Kidney tubule cell (primary cell): ENCODE measurements at regions not wholly inside any gene's neighbourhood (a gene's known extent, or its start where the extent isn't known, plus 50 kb on each side); places are given as distances from the start of the nearest gene placed in this dataset.

Experiments used
- DNase-seq: peaks from one replicate; pipeline ENCODE4 v3.0.0-alpha.2; 2018; ENCODE audit warnings: low spot score

- DNase-seq = peak; percentile 91
Measured at GRCh38 chr11:56932572-56933220, 56.0 kb upstream of the OR5AK2 start.

GRCh38 chr11:56923116-56923515 lies 65.6 kb upstream of the OR5AK2 start:
- DNase-seq = no peak

DNA sequence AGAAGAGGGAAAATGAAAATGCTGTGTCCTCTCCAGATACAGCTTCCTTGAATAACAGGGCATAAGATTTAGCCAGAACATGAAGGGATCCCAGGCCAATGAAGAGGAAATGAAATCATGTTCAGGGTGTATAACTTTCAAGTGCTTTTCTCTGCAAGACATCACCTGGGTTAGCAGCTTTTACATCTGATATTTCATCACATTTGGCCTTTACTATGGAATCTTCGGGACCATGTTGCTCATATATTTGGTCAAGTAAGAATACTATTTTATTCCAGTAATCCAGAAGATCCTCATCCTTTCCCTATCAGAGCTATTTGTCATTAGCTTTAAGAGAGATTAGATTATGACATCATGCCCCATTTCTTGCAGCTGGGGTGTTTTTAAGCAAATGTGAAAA lies 66.3 kb upstream of the OR5AK2 start:
- no peak for DNase-seq

GRCh38 chr11:56917708-56918400 lies 70.9 kb upstream of the OR5AK2 start:
- DNase-seq = no peak

- no peak for DNase-seq
Measured at GRCh38 chr11:56916587-56916986, 72.1 kb upstream of the OR5AK2 start.

DNA sequence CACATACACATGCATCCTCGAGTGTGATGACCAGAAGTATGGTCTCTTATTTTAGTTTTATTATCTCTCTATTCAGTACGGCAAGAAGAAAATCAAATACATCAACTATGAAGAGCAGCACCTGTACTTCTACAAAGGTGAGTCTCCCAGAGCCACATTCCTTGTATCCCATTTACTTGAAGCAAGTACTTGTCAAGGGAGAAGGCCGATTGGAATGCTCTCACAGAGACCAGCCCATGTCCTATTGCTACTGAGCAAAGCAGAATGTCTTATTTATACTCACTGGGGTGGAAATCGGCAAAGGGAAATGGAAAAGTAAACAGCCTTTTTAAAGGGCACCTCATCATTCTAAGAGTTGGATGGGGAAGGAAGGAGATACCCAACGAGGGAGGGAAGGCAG lies 72.6 kb upstream of the OR5AK2 start:
- no peak for DNase-seq

DNA sequence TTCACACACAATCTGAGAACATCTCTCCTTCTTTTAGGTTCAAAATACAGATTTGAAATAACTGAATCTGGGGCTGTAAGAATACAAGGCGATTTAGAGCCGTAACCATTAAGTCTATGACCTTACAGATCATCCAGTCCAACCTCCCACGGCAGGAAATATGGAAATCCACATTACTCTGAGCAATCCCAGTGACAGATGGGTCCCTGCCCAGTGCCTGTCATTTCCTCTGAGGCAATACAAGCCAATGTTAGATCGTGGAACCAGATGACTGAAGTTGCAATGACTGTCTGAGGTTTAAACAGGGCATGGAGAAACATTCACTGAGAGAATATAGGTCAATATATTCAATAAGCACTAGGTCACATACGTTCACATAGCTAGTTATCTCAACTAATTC lies 77.4 kb upstream of the OR5AK2 start:
- no peak for DNase-seq

GRCh38 chr11:56910785-56911184 lies 77.9 kb upstream of the OR5AK2 start:
- DNase-seq = no peak

DNA sequence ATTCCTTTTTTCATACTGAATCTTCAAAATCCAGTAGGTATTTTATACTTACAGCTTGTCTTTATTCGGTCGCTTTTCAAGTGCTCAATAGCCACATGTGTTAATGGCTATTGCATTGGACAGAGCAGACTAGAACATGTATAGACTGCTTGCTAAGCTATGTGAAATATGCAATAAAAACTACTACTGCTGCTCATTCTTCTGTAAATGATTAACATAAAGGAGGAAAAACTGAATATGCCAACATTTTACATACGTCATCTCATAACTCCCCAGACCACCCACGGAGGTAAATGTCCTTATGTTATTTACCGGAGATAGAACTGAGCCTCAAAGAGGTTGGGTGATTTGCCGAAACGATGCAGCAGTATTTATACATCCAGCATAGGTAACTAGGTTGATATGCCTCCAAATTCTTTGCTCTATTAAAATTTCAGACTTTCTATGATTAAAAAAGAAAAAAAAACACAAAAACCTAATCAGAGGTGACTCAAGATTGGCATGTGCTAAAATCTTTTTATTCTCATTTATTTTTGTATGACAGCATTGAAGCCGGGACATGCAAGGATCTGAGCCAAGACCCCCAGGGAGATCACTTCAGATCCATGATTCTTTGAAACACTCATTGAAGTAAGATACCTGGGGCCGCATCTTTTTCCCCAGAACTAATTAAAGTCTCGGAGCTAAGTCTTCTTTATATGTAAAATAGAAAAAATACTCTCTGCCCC lies 78.5 kb upstream of the OR5AK2 start:
- DNase-seq = peak; percentile 10

DNA sequence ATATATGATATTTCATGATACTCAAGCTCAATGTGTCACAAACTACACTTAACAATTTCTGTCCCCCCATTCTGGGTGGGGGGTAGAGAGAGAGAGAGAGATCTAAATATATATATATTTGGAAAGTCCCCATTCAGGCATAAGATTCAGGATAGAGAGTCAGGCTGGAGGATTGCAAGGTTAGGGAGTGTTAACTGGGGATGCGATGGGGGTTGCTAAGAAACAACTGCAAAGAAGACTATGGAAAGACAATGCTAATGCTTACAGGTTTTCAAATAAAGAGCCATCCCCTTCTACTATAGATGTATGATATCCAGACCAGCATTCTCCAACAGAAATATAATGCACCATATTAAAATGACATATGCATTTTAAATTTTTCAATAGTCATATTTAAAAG lies 79.2 kb upstream of the OR5AK2 start:
- no peak for DNase-seq

DNA sequence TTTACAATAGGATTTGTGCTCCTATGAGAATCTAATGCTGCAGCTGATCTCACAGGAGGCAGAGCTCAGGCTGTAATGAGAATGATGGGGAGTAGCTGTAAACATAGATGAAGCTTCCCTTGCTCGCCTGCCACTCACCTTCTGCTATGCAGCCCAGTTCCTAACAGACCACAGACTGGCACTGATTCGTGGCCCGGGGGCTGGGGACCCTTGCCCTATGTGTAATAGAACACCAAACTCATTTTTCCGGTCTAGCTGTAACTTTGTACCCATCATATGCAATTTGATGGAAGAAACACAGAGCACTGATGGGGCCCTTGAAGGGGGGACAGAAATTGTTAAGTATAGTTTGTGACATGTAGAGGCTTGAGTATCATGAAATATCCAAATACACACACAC lies 79.6 kb upstream of the OR5AK2 start:
- DNase-seq = no peak

GRCh38 chr11:56906683-56907148 lies 82.0 kb upstream of the OR5AK2 start:
- DNase-seq = peak; percentile 45

DNA sequence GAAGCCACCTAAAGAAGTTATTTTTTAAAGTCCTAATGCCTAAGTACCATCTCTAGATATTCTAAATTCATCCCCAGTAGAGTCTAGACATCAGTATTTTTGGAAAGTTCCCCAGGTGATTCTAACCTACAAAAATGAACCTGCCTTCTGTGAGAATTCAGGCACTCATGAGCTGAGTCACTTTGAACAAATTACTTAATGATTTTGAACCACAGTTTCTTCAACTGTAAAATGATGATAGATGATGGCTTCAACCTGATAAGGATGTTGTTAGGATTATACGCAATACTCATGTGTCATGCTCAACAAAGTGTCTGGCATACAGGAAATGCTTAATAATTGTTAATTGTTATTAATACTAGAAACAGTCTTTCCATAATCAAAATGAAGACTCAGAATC lies 82.8 kb upstream of the OR5AK2 start:
- DNase-seq = peak; percentile 12

- DNase-seq = no peak
Measured at GRCh38 chr11:56905442-56905841, 83.3 kb upstream of the OR5AK2 start.

DNA sequence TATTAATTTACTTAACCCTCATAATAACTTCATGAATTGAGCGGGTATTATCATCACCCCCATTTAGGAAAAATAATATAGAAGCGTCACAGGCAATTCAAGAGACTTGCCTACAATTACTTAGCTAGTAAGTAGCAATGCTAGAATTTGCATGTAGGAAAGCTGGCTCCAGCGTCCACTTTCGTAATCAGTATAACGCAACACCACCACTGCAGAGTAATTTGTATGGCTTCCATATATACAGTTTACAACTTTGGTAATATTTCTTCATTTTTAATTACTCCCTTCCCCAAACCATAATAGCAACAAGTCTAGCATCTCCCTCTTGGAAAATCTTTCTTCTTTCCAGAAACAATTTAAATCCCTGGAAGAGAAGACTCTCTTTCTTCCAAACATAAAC lies 89.9 kb upstream of the OR5AK2 start:
- DNase-seq = no peak

DNA sequence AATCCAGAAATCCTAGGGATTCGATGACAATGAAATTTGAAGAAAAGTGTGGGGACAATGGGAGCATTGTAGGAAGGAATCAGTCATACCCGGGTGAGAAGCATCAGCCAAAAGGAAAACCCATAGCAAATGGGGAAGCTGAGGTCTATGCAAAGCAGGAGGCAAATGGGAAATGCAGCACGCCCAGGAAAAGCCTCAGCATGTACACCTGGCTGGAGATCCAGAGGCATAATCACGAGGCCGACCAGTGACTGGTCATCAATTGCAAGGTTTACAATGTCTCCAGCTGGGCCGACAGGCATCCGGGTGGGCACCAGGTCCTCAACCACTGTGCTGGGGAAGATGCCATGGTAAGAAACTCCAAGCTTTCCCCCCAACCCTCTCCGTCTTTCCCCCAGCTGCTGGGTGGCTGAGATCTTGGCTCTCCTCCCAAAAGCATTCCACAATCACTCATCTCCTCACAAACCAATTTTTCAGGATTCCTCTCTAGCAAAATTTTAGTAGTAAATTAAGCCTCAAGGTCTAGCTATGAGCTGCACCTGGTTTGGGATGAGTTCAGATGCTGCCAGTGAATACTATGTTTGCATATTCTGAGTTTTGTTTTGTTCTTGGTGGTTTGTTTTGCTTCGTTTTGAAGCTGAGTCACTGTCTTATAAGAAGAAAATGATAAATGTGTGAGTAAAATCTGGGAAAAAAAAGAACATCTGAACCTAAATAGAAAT lies 98.0 kb upstream of the OR5AK2 start:
- no peak for DNase-seq

GRCh38 chr11:56889986-56890385 lies 98.7 kb upstream of the OR5AK2 start:
- no peak for DNase-seq

GRCh38 chr11:56887940-56888339 lies 100.8 kb upstream of the OR5AK2 start:
- no peak for DNase-seq

- no peak for DNase-seq
Measured at GRCh38 chr11:56886455-56886854, 102.3 kb upstream of the OR5AK2 start.

DNA sequence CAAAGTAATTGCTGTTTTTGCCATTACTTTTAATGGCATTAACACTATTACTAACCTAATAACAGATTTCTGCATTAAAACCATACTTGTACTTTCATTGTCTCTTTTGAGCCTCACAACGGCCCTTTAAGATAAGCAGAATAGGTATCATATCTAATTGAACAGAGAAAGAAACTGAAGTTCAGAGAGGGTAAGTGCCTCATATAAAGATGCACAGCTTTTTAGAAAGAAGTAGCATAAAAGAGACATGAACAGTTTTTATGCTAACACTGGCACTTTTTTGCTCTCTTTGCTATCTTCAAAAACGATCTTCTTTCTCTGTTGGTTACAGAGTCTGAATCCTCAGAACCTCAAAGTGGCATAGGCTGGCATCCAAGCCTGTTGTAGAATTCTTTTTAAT lies 102.9 kb upstream of the OR5AK2 start:
- DNase-seq = no peak

GRCh38 chr11:56885177-56885576 lies 103.5 kb upstream of the OR5AK2 start:
- DNase-seq = peak; percentile 3

DNA sequence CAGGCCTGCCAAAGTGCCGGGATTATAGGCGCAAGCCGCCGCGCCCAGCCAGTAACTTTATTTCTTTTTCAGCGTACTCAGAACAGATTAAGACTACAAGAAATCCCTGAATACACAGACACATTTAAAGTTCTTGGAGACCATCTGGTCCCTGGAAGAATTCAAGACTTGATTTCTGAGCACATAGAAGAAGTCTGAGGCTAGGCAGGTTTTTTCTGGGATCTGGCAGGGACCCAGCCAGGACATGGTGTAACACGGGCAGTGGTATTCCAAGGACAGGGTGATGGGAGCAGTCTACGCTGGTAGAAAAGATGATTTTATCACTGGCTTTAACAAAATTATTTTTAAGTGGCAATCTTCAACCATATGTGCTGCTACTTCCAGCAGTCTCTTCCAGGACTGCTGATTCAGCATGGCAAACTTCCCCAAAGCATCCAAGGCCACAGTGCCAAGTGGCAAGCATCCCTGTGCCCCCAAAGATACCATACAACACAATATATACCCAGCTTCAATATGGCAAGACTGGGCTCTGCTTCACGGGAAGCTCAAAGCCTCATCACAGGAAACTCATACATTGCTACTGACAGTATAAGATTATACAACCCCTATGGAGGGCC lies 105.2 kb upstream of the OR5AK2 start:
- no peak for DNase-seq
